Hepatic stellate cell (primary cell): ENCODE measurements at regions not wholly inside any gene's neighbourhood (a gene's known extent, or its start where the extent isn't known, plus 50 kb on each side); places are given as distances from the start of the nearest gene placed in this dataset.

Experiments
- DNase-seq: peaks from one replicate; pipeline ENCODE4 v3.0.0; 2011; ENCODE audit warnings: low spot score

DNA sequence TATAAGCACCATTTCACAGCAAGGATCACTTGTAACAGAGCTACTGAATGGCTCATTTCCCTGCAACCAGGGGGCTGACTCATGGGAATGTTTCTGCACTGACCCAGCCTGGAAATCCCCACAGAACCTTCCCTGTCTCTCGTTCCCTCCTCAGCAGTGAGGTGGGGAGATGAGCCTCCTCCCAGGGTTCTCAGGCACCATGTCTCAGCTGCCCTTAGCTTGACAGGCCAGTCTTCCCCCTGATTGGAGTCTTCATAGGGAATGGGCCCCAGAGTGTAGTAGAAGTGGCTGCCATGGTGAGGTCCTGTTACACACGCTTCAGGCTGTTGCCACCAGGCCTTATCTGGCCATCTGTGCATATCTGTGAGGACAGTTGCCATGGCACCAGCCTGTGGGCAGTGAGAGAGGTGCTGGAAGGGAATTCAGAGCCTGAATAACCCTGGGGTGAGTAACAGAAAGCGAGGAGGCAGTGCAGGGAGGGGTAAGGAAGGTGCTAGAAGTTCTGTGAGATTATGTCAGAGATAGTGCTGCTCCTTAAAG is 324.4 kb downstream of the ENC1 start:
- peak; percentile 83 for DNase-seq

DNA sequence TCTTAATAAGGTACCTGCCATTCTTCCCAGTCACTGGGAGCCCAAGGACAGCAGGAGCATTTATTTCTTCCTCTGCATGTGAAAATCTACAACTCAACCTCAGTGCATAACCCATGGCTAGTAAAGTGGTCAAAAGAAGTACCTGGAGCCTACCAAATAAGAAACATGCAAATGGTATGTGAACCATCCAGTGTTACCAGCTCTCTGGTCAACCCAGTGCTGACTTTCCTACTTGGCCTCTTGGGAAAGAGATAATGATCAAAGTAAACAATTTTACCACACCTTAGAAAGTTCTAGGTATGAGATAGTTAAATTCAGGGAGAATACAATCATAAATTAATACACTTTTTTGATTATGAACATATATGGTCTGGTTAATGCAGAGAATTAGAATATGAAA is 325.6 kb downstream of the ENC1 start:
- no peak for DNase-seq

DNA sequence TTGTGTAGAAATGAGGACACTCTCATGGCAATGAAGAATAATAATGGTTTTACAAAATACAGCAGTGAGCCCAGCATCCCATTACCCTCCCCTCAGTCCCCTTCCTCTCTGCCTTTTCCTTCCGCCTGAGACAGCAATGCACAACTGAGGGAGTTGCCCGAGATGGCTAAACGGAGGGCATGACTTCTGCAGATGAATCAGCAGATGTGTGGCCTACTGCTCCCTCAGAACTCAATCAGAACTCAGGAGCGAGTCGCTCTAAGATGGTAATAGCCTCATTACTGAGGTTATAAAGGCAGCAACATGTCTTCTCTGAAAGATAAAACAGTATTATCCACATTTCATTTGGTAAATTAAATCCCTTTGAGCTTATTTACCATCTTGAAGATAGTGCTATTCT is 326.6 kb downstream of the ENC1 start:
- no peak for DNase-seq

DNA sequence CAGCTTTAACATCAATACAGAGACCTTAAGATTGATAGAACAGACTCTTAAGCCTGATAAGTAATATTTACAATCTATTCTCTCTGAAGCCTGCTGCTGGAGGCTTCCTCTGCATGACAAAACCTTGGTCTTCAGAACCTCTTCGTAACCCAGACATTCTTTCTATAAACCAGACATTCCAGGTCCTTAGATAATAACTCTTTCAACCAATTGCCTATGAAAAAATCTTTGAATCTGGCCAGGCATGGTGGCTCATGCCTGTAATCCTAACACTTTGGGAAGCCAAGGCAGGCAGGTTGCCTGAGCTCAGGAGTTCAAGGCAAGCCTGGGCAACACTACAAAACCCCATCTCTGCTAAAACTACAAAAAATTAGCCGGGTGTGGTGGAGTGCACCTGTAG is 327.8 kb downstream of the ENC1 start:
- no peak for DNase-seq

DNA sequence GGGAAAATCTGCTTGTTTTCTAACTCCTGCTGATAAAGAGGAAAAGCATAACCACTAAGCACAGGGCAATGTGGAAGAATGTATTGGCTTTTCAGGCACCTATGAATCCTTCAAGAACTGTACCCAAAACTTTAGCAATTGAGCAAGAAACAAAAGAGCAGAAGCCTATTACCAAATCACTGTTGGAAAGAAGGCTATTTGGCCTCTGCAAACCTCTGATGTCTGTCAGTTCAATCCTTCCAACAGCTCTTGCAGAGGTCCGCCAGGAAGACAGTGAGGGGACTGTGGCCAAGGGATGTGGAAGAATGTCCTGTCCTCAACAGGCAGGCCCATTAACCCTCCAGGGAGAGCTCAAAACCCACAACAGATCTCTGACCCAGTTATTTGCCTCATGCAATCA is 328.6 kb downstream of the ENC1 start:
- DNase-seq = no peak

DNA sequence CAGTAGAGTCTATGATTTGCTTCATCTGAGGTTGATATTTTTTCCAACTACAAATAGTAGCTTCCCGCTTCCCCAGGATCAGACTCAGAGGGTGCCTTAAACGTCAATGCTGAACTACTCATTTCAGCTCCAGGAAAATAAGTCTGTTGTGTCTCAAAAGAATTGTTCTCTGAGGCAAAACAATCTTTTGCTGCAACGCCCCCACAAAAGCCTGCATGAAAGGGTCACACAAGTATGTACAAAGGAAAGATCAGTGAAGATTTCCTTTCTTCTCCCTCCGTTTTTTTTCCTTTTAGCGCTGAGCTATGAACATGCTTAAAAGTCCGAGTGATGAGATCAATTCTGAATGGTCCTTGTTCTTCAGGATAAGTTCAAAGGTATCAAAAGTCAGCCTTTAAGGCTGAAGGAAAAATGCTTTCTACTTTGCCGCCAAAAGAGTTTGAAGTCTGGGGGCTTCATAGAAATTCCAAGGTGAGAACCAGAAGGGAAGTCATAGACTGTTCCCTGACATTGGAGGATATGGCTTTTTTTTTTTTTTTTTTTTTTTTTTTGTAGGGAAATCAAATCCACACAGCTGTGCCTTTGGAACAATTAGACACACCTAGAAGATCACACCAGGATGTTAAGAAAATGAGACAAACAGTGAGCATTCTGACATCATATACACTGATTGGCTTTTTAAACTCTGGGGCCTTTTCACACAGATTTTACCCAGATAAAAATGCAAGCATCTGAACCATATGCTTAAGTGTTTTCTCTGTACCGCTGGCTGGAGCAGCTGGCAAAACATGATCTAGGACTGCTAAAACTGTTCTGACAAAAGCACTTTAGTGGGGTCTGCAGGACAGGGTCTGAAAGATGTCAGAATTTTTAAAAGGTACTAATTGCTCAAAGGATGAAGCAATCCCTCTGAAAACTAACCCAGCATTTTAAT is 329.3 kb downstream of the ENC1 start:
- DNase-seq = no peak

DNA sequence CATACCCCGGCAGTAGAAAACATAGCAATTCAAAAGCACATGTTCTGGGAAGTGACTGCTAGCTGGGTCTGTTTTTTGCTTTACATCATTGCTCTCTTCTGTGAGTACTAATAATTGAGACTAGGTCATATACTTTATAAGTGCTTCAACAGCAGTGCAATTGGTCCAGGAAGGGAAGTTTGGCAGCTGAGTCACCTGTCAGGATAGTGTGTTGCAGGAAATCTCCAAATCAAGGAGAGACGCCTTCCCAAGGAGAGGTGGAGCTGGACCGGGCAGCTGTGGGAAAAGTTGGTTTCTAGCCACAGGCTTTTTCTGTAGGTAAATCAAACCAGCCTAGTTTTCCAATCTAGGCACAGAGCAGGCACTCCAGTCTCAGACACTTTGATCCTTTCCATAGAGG is 330.1 kb downstream of the ENC1 start:
- DNase-seq = no peak

DNA sequence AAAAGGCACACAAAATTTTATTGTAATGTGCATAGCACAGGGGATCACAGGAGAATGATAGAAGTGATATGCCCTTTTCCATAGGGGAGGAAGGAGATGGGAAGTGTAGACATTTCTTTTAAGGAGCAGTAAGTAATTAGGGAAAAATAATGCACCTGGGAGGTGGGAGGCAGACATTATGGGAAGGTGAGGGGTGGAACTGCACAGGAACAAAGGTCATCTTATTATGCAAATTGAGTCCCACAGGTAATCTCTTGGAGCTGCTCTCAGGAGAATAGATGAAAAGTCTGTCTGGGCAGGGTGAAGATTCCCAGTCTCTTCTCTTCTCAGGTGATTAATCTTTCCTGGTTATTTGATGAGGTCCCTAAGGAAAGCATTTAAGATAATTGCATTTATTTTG is 331.5 kb downstream of the ENC1 start:
- no peak for DNase-seq

DNA sequence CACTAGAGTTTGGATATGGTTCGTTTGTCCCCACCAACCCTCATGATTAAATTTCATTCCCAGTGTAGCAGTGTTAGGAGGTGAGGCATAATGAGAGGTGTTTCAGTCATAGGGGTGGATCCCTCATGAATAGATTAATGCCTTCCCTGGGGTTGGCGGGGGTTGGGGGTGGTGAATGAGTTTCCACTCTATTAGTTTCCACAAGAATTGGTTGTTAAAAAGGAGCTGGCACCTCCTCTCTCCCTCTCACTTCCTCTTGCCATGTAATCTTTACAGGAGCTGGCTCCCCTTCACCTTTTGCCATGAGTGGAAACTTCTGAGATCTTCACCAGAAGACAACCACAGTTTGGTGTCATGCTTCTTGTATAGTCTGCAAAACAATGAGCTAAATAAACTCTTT is 333.7 kb downstream of the ENC1 start:
- no peak for DNase-seq

DNA sequence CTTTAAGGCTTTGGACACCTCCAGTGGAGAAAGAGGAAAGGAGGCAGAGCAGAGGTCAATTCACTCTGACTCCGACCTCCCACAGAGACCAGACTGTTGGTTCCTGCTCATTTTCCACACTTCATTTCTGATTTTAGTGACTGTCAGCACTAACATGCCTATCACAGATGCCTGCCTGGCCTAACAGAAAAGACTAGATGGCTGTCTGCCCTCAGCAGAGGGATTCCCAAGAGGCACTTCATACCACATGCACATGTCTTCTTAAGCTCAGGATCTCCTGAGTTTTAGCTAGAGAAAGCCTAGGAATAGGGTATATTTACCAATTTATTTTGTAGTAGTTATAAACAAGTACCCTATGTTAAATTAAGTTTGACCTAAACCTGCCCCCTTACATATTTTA is 336.0 kb downstream of the ENC1 start:
- DNase-seq = no peak

DNA sequence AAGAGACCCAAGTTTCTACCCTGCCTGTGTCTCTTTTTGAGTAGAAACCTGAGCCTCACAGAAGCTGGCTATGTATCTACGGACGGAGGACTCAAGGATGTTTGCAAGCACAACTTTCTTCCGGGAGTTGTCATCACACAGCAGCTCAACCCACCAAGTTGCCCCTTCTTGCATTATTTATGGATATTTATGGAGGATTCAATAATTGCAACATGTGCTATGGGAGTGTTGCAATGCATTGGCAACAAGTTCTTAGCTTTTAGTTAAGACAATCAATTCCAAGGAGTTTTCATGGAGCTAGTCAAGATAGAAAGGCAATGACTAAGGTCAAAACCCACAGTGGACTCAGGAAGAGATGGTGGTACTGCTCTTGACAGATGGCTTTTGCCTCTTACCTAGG is 336.9 kb downstream of the ENC1 start:
- no peak for DNase-seq

DNA sequence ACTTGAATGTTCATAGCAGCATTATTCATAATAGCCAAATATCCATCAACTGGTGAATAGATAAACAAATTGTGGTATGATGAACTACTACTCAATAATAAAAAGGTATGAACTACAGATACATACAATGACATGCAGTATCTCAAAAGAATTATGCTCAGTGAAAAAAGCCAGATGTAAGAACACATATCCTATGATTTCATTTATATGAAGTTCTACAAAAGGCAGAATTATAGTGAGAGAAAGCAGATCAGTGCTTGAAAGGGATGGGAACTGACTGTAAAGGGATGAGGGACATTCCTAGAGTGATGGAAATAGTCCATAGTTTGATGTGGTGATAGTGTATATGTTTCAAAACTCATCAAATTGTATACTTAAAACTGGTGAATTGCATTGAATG is 339.0 kb downstream of the ENC1 start:
- no peak for DNase-seq

DNA sequence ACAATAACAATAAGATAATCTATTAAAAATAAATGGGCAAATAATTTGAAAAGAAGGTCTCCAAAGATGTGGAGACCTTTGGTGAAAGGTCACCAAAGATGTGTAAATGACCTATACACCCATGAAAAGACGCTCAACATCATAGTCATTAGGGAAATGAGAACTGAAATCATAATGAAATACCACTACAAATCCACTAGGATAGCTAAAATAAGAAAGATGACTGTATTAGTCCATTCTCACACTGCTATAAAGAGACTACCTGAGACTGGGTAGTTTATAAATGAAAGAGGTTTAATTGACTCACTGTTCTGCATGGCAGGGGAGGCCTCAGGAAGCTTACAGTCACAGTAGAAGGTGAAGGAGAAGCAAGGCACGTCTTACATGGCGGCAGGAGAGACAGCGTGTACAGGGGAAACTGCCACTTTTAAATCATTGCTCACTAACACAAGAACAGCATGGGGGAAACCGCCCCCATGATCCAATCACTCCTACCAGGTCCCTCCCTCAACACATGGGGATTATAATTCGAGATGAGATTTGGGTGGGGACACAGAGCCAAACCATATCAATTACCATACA is 339.6 kb downstream of the ENC1 start:
- DNase-seq = no peak

DNA sequence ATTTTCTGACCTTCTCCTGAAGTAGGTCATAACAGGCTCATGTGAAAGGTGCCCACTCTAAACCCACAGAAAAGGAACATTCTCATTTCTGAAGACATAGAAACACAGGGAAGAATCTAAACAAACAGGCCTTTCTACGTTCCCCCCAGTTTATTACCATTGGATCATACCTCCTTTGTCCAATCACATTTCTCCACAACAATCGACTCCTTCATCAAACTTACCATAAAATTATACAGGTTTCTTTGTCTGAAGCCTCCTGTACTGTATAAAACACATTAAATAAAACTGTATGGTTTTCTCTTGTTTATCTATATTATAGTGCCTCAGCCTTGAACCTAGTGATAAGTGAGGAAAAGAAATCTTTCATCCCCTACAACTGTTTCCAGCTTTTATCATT is 340.7 kb downstream of the ENC1 start:
- DNase-seq = no peak

DNA sequence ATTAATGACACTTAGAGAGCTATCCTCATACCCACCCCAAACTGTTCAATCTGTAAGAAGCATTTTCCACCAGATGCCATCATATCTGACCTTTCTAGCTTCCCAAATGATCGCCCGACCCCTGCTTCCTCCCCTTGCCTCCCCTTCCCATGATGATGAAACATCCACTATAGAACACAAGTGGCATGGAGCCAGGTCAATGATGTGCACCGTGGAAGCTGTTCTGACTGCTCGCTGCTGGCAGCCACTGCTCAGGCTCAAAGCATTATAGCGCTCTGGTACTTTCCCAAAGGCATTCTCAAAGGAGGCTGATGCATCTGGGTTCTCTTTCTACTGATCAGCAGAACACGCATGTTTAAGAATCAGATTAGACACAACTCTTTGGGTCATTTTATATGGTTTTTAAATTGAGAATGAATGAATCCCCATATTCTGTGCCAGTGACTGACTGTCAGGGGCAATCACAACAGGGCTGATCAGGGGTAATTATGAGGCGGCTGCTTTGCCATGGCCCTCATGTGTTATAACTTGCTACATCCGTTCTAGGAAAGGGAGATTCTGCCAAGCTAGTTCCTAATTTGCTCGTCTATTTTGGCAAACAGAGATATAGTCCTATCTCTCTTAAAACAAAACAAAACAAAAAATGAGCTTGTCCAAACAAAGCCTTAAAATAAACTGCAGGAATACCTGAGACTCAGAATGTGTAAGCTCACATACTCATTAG is 343.7 kb downstream of the ENC1 start:
- no peak for DNase-seq

DNA sequence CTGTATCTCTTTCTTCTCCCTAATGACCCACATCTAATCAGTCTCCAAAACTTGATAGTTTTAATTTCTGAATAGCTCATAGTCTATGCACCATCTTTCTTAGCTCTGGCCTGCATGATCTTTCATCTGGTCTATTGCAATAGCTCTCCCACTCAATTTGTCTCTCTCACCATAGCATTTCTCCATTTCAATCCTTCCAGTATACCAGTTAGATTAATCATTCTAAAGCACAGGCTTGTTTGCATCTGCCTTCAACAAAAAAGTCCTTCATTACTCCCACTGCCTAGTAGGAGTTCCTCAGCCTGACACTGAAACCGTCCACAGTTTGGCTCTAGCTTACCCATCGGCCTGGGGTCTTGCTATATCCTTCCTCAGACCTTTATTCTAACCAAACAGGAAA is 344.9 kb downstream of the ENC1 start:
- no peak for DNase-seq

DNA sequence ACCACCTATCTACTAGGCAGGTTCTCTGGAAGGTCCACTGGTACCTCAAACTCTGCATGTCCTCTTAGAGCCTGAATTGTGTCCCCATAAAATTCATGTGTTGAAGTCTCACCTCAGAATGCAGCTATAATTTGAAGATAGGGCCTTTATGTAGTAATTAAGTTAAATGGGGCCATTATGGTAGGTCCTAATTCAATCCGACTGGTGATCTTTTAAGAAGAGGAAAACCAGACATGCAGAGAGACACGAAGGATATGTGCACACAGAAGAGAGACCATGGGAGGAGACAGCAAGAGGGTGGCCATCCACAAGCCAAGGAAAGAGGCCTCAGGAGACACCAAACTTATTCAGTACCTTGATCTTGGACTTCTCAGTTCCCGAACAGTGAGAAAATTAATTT is 345.4 kb downstream of the ENC1 start:
- no peak for DNase-seq

DNA sequence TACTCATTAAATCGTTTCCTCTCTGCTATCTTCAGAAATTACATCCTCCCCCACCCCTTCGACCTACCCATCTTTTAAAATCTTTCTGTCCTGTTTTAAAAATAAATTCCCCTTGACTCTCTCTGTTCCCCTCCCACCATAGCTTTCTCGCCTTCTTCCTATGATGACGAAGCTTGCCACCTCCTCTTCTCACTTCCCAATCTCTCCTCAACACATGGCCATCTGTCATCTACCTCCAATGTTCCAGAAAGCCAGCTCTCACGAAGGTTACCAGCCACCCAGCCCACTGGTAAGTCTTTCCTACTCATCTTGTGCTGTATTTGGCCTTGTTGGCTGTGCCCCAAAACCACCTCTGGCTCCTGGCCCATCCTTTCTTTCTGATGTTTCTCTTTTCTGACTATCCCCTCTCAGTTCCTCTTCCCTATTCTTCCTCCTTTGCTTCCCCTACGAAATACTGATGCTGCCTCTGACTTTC is 346.3 kb downstream of the ENC1 start:
- DNase-seq = no peak

DNA sequence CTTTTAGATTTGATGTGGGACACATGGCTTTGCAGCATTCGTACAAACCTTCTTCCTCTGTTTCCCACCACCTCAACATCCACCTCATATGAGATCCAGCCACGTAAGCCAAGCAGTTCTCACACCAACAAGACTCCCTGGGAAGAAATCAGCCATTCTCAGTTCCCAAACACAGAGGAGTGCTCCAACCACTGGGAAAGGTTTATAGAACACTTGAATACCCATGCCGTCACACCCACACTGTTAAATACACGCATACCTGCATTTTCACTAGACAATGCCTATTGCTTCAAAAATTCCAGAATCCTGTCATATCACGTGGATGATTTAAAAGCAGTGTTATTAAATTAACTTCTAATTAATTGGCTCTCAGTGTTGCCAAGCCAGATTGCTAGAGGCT is 347.3 kb downstream of the ENC1 start:
- DNase-seq = no peak

DNA sequence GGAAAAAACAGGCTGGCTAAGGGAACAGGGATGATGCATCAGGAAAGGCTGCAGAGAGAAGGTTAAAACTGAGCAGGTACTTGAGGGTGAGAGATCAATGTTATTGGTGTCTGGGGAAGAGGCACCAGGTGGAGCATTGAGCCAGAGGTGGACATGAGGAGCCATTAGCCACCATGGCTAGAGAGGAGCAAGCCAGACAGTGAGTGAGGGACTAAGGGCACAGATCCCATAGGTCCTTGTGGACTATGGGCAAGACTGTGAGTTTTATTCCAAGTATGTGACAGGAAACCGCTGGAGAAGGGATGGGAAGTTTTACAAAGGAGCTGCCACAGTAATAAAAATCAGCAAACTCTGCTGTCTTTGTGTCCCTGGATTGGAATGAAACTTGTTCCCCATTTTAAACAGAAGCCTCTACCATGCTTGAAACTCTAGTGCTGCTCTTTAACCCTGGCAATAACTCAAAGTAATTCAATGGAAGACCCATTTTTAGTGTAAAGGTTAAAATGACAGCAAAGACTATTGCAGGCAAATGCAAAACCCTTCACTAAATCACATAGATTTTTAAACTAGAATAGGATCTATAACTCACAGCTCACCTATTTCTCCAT is 349.8 kb downstream of the ENC1 start:
- DNase-seq = peak; percentile 6

DNA sequence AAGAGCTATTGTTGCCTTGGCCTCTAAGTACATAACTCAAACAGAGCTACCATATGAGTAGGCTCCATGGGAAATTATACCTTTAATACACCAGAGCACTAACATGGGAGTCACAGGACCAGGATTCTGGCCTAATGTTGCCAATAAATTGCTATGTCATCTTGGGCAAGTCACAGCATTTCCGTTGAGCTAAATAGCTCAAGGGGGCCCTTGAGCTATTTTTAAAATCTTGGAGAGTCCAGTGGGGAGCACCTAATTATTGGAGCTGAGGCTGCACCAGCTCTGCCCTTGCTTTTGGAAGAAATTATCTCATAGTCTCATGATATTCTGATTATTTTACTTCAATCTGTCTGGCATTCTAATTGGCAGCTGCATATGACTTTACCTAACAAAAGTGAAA is 350.8 kb downstream of the ENC1 start:
- DNase-seq = no peak

DNA sequence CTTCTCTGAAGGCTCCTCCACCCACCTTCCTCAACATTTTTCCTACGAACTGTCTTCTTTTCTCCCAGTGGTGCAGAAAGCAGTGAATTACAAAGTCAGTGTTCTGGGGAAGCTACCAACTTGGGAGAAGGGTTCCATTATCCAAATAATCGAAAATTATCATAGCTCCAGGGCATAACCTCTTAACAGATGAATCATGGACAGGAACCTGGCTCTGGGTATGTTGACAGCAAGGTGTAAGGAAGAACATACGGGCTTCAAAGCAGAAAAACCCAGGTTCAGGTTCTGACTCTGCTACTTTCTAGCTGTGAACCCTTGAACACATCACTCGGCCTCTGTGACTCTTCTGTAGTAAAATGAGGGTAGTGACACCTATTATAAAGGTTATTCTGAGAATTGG is 351.3 kb downstream of the ENC1 start:
- DNase-seq = no peak
